GM12872 (cell line): ENCODE measurements at regions not wholly inside any gene's neighbourhood (a gene's known extent, or its start where the extent isn't known, plus 50 kb on each side); places are given as distances from the start of the nearest gene placed in this dataset.

ENCODE experiments used
- CTCF ChIP-seq: IDR thresholded peaks from 3 replicates; pipeline ENCODE4 v1.5.1; 2011; ENCODE audit warnings: low read depth, mild to moderate bottlenecking, low read length, moderate library complexity; ENCODE audit not compliant: insufficient read depth

- no peak for TF ChIP-seq CTCF
These were observed 778.3 kb downstream of the PRELID2 start for GRCh38 chr5:145056800-145057199.

- no peak for TF ChIP-seq CTCF
These were observed 785.0 kb downstream of the PRELID2 start for GRCh38 chr5:145050181-145050580.

- no peak for TF ChIP-seq CTCF
These were observed 790.2 kb downstream of the PRELID2 start for GRCh38 chr5:145044970-145045369.

GRCh38 chr5:145028626-145029025 lies 806.5 kb downstream of the PRELID2 start:
- TF ChIP-seq CTCF: no peak

GRCh38 chr5:145027286-145027685 lies 807.9 kb downstream of the PRELID2 start:
- no peak for TF ChIP-seq CTCF

GRCh38 chr5:145025775-145026174 lies 809.4 kb downstream of the PRELID2 start:
- no peak for TF ChIP-seq CTCF

- no peak for TF ChIP-seq CTCF
These were observed 820.0 kb downstream of the PRELID2 start for GRCh38 chr5:145015146-145015545.

GRCh38 chr5:145014109-145014508 lies 821.0 kb downstream of the PRELID2 start:
- TF ChIP-seq CTCF: no peak
